GM19467 (cell line): ENCODE measurements at regions not wholly inside any gene's neighbourhood (a gene's known extent, or its start where the extent isn't known, plus 50 kb on each side); places are given as distances from the start of the nearest gene placed in this dataset.
"Not testable (repeated sequence)": the region's sequence is repeated elsewhere in the genome, so short reads cannot be mapped to it uniquely, and the experiment has no call there.

Experiments used
- ATAC-seq: cut with Tn5 transposase; IDR thresholded peaks from one replicate; pipeline ENCODE4 v1.9.1; 2021; ENCODE audit warnings: mild to moderate bottlenecking, moderate library complexity; ENCODE audit not compliant: unreplicated experiment

- ATAC-seq, result no peak
These were observed 926.4 kb upstream of the SLC35B3 start for GRCh38 chr6:9361749-9362148.

- ATAC-seq, result no peak
These were observed 925.5 kb upstream of the SLC35B3 start for GRCh38 chr6:9360881-9361280.

- ATAC-seq, result no peak
These were observed 912.3 kb upstream of the SLC35B3 start for GRCh38 chr6:9347608-9348007.

DNA sequence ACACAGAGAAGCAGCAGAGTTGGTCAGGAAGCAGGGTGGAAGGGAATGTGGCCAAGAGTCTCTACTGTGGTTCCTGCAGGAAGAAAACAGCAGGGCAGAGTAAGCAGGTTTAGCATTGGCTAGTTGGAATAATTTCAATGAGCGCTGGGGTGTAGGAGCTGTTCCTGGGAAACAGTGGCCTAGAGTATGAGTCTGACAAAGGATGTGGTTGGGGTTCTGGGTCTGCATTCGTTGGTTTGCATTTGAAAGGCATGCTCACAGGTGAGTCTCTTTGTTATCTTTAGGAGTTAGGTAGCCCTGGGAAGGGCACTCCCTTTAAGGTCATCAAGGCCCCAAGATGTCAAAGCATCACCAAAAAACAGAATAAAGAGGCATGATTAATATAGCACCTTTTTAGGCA lies 911.6 kb upstream of the SLC35B3 start:
- no peak for ATAC-seq

DNA sequence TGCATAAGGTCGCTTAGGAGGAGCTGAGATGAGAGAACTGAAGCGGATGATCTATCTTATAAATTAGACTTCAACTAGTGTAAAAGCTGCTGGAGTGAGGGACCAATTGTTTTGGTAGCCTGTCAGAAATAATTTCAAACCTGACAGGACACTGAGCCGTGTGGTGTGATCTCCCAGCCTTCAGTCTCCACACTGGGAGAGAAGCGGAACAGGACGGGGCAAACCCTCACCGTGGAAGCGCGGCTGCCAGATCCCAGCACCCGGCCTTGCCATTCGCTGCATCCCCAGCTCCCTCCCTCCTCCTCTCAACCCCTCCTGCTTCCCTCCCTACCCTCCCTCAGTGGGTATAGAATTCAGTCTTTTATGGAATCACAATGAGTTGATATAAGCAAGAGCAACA lies 900.1 kb upstream of the SLC35B3 start:
- ATAC-seq, result no peak

DNA sequence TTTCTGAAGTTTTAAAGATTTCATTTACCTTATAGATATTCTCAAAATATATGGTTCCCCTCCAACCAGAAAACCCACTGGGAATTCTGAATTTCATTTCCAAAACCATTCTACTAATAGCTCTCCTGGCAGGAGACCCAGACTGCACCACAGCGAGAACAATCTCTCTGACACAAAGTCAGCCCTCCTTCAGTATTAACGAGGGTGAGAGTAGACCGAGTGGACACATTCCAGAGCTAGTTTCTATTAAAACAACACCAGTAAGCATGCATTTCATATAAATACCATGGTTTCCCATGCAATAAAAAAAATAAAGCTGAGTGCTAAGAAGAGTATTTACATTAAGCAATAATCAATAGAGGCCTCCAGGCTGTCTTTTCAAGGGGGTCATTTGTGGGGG lies 899.6 kb upstream of the SLC35B3 start:
- no peak for ATAC-seq

DNA sequence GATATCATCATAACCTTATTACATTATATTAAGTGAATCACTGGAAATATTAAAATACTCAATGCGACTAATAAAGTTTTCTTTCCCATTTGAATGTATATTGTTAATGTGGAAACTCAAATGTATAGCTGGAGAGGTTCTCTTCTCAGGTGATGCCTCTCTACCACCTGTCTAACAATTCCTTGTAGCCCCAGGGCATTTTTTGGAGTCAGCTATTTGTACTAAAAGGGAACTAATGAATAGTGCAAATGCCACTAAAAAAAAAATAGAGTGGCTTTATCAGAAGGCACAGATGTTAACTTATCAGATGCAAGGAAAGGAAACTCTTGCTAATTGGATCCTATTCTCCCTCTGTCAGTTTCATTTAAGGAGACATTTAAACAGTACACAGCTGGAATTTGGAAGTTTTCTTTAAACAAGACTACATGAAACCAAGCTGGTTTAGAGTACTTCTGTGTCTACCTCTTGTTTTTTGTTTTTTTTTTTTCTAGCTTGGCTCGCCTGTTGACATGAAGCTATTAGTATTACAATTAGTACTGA lies 897.0 kb upstream of the SLC35B3 start:
- ATAC-seq, result no peak

- ATAC-seq, result no peak
These were observed 881.5 kb upstream of the SLC35B3 start for GRCh38 chr6:9316831-9317230.

GRCh38 chr6:9315966-9316650 lies 880.8 kb upstream of the SLC35B3 start:
- no peak for ATAC-seq

DNA sequence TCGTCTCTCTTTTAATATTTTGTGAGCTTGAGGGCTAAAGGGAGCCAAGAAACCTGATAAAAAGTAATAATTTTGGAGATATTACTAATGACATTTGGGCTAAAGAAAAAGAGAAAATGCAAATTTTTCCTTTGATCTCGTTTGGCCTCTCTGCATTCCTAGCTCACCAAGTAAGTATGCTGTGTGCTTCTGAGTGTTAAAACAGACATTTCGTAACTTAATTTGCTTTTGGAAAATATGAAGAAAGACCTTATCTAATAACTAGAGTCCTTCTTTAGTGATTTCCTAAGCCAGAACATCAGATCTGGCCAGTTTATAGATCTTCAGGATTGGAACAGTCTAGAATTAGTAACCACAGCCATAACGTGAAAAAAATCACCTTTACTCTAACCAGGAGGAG lies 872.9 kb upstream of the SLC35B3 start:
- ATAC-seq, result no peak

DNA sequence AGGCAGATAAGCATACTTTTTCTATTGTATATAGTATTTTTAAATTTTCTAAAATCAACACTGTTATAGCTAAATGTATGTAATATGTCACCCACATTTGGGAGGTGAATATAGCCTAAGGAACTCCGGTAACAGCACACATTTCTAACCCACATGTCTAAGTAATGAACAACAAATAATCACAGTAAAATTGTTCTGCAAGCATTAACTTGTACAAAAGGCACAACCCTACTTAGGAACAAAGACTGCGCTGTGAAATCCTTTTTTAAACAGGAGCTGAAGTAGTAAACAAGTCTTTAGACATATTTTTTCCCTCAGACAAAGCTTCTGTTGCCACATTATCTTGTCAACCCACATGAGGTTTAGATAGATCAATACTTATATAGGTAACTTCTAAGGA lies 872.4 kb upstream of the SLC35B3 start:
- no peak for ATAC-seq

DNA sequence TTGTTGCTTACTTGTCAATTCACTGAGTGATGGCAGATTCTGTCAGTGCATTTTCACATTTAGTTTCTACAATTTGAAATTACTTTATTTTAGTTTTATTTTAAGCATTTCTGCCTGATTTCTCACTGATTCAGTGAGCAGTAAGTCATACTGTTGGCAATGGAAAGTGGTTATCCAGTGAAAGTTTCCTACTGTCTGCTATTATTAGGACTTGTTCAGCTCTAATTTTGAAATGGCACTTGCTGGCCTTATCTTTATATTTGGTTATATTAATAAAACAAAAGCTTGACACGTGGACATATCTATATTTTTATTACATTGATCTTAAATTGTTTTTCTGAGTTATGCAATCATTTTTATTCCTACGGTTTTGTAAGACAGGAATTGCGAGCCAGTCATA lies 871.8 kb upstream of the SLC35B3 start:
- ATAC-seq, result no peak

- no peak for ATAC-seq
These were observed 860.3 kb upstream of the SLC35B3 start for GRCh38 chr6:9295644-9296043.

DNA sequence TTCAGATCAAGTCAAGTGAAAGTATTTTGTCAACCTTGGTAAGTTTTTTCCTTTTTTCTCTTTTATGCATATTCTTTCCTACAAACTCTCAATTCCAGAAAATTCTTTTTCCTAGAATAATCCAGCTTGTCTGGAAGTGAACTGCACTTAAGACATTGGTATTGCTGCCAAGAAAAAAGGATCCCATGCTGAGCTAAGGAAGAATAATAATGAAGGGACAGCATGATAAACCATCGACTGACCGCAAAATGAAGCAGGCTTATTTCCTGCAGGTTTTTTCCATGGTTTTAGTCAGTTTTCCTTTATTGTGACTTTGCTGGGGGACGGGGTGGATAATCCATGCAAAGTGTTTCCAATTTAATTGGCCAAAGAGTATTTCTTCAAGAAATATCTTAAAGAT lies 857.6 kb upstream of the SLC35B3 start:
- no peak for ATAC-seq

DNA sequence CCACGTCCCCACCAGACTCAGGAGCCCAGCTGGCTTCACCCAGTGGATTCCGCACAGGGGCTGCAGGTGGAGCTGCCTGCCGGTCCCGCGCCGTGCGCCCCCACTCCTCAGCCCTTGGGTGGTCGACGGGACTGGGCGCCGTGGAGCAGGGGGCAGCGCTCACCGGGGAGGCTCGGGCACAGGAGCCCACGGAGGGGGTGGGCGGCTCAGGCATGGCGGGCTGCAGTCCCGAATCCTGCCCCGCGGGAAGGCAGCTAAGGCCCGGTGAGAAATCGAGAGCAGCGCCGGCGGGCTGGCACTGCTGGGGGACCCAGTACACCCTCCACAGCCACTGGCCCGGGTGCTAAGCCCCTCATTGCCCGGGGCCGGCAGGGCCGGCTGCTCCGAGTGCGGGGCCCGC lies 855.0 kb upstream of the SLC35B3 start:
- not testable (repeated sequence) for ATAC-seq

- ATAC-seq, result no peak
These were observed 837.3 kb upstream of the SLC35B3 start for GRCh38 chr6:9272671-9273070.

GRCh38 chr6:9266741-9267140 lies 831.4 kb upstream of the SLC35B3 start:
- no peak for ATAC-seq

- no peak for ATAC-seq
These were observed 821.9 kb upstream of the SLC35B3 start for GRCh38 chr6:9257215-9257614.

- ATAC-seq, result no peak
These were observed 818.9 kb upstream of the SLC35B3 start for GRCh38 chr6:9254251-9254650.

GRCh38 chr6:9252799-9253198 lies 817.5 kb upstream of the SLC35B3 start:
- no peak for ATAC-seq

DNA sequence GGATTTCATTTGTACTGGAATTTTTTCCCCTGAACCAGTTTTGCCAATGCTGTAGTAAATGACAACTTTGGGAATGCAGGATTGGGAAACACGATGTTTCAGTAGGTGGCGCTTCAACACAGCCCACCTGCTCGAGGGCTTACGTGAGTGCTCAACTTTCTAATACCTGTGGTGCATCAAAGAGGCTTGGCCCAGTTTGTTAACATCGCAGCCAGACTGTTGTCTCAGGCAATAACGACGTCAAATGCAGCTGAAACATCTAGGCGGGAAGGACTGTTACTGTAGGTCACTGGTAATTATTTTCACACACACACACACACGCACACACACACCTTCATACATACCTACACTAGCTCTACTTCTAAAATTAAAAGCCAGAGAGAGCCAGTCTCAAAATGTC lies 815.5 kb upstream of the SLC35B3 start:
- no peak for ATAC-seq

GRCh38 chr6:9248133-9248532 lies 812.8 kb upstream of the SLC35B3 start:
- ATAC-seq, result no peak

GRCh38 chr6:9240861-9241260 lies 805.5 kb upstream of the SLC35B3 start:
- ATAC-seq, result no peak
